ENCODE measurements at regions not wholly inside any gene's neighbourhood (a gene's known extent, or its start where the extent isn't known, plus 50 kb on each side); places are given as distances from the start of the nearest gene placed in this dataset.

- H3K4me3 ChIP-seq = no peak overlapping the region
- H3K27me3 ChIP-seq = no peaks in the 10 kb centered on the region
- no peak for TF ChIP-seq CTCF (IDR thresholded peaks at IDR 0.05)
- H3K27ac ChIP-seq = no peak overlapping the region
- H3K9me3 ChIP-seq = no peaks in the 10 kb centered on the region
- DNase-seq (no peak), ATAC-seq (peak; percentile 67)
- no peaks in the 10 kb centered on the region for H3K4me1 ChIP-seq
- H3K36me3 ChIP-seq = no peaks in the 10 kb centered on the region
- intact Hi-C loops (cut with DNase I) = no loop called here
Observed at GRCh38 chr13:97165502-97166425, 56.4 kb upstream of the MBNL2 start.

- intact Hi-C loops (cut with DNase I) = no loop called here
- Histone ChIP-seq H3K27ac (no peak overlapping the region), H3K36me3 (no peaks in the 10 kb centered on the region), H3K27me3 (no peaks in the 10 kb centered on the region), H3K9me3 (no peaks in the 10 kb centered on the region), H3K4me3 (no peak overlapping the region), H3K4me1 (no peaks in the 10 kb centered on the region)
- ATAC-seq (no peak), DNase-seq (no peak)
- TF ChIP-seq CTCF (IDR thresholded peaks at IDR 0.05) = no peak
Observed at GRCh38 chr13:97171136-97171535, 51.0 kb upstream of the MBNL2 start.

Data from upper lobe of right lung (tissue), 1 donor.